ENCODE measurements at regions not wholly inside any gene's neighbourhood (a gene's known extent, or its start where the extent isn't known, plus 50 kb on each side); places are given as distances from the start of the nearest gene placed in this dataset.

DNA sequence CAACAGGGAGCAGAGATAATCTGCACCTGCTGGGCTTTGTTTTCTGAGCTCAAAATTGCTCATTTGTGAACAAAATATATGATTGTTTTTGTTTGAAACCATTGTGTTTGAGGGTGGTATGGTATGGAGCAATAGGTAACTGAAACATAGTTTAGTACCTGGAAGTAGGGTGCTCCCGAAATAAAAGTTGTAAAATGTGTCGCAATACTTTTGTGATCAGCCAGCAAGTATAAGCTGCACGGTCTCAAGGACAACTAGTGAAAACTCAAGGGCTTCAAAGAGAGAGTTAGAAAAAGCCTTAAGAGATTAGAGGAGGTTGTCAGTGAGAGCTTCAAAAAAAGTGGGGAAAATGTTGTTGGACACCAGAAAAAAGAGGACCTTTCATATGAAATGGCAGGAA is 579.8 kb upstream of the POU3F2 start:
- Histone ChIP-seq H3K9me3 (ENCODE audit: insufficient read depth, low read depth, low read length) (no peaks in the 10 kb centered on the region), H3F3A (ENCODE audit: low read depth) (no peaks in the 10 kb centered on the region), H3K4me2 (ENCODE audit: low read depth, low read length, poor library complexity, severe bottlenecking) (no peak overlapping the region), H3K4me1 (ENCODE audit: insufficient read depth, low read length, poor library complexity, severe bottlenecking) (no peaks in the 10 kb centered on the region), H3K79me2 (ENCODE audit: insufficient read depth, low read length) (no peaks in the 10 kb centered on the region), H3K27me3 (ENCODE audit: insufficient read depth, low read length, poor library complexity, severe bottlenecking) (no peaks in the 10 kb centered on the region), H3K9me2 (replicated peaks; ENCODE audit: low read depth, low read length) (no peaks in the 10 kb centered on the region), H3K9ac (ENCODE audit: low read depth, low read length, poor library complexity, severe bottlenecking) (no peak overlapping the region), H4K20me1 (ENCODE audit: insufficient read depth, low read length, poor library complexity, severe bottlenecking) (no peaks in the 10 kb centered on the region), H3K36me3 (ENCODE audit: insufficient read depth, low read length) (no peaks in the 10 kb centered on the region), H2AFZ (ENCODE audit: low read length) (no peak overlapping the region), H3K4me3 (ENCODE audit: low read length, poor library complexity, severe bottlenecking) (no peak overlapping the region)
- TF ChIP-seq CTCF (conservative IDR thresholded peaks at IDR 0.05; ENCODE audit: low read length) (no peak), EZH2phosphoT487 (IDR thresholded peaks at IDR 0.05; ENCODE audit: borderline replicate concordance) (no peak)

DNA sequence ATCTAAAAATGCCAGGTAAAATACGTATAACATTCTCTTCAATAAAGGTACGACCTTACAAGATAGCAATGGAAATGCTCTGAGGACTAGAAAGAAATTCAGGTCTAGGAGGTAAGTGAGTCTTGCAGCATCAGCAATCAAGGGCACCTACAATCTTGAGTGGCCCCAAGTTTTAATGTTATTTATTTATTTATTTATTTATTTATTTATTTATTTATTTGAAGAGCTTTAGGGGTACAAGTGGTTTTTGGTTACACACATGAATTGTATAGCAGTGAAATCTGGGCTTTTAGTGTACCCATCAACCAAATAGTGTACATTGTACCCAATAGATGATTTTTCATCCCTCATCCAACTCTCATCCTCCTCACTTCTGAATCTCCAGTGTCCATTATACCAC is 574.0 kb upstream of the POU3F2 start:
- Histone ChIP-seq H3K79me2 (ENCODE audit: insufficient read depth, low read length) (no peaks in the 10 kb centered on the region), H3K9ac (ENCODE audit: low read depth, low read length, poor library complexity, severe bottlenecking) (no peak overlapping the region), H3K4me3 (ENCODE audit: low read length, poor library complexity, severe bottlenecking) (no peak overlapping the region), H4K20me1 (ENCODE audit: insufficient read depth, low read length, poor library complexity, severe bottlenecking) (no peaks in the 10 kb centered on the region), H3K27me3 (ENCODE audit: insufficient read depth, low read length, poor library complexity, severe bottlenecking) (no peaks in the 10 kb centered on the region), H3K4me2 (ENCODE audit: low read depth, low read length, poor library complexity, severe bottlenecking) (no peak overlapping the region), H3K36me3 (ENCODE audit: insufficient read depth, low read length) (no peaks in the 10 kb centered on the region), H2AFZ (ENCODE audit: low read length) (no peak overlapping the region), H3F3A (ENCODE audit: low read depth) (no peaks in the 10 kb centered on the region), H3K9me2 (replicated peaks; ENCODE audit: low read depth, low read length) (no peaks in the 10 kb centered on the region), H3K4me1 (ENCODE audit: insufficient read depth, low read length, poor library complexity, severe bottlenecking) (no peaks in the 10 kb centered on the region), H3K9me3 (ENCODE audit: insufficient read depth, low read depth, low read length) (no peaks in the 10 kb centered on the region)
- TF ChIP-seq EZH2phosphoT487 (IDR thresholded peaks at IDR 0.05; ENCODE audit: borderline replicate concordance) (no peak), CTCF (conservative IDR thresholded peaks at IDR 0.05; ENCODE audit: low read length) (no peak)

- no peak overlapping the region for H3K9ac ChIP-seq (ENCODE audit: low read depth, low read length, poor library complexity, severe bottlenecking)
- H3K4me2 ChIP-seq (ENCODE audit: low read depth, low read length, poor library complexity, severe bottlenecking): no peak overlapping the region
- no peak overlapping the region for H2AFZ ChIP-seq (ENCODE audit: low read length)
- H3K9me3 ChIP-seq (ENCODE audit: insufficient read depth, low read depth, low read length): no peaks in the 10 kb centered on the region
- H4K20me1 ChIP-seq (ENCODE audit: insufficient read depth, low read length, poor library complexity, severe bottlenecking): no peaks in the 10 kb centered on the region
- TF ChIP-seq CTCF (conservative IDR thresholded peaks at IDR 0.05; ENCODE audit: low read length) (no peak), EZH2phosphoT487 (IDR thresholded peaks at IDR 0.05; ENCODE audit: borderline replicate concordance) (no peak)
- no peaks in the 10 kb centered on the region for H3F3A ChIP-seq (ENCODE audit: low read depth)
- no peaks in the 10 kb centered on the region for H3K79me2 ChIP-seq (ENCODE audit: insufficient read depth, low read length)
- no peaks in the 10 kb centered on the region for H3K4me1 ChIP-seq (ENCODE audit: insufficient read depth, low read length, poor library complexity, severe bottlenecking)
- no peaks in the 10 kb centered on the region for H3K36me3 ChIP-seq (ENCODE audit: insufficient read depth, low read length)
- H3K4me3 ChIP-seq (ENCODE audit: low read length, poor library complexity, severe bottlenecking): no peak overlapping the region
- no peaks in the 10 kb centered on the region for H3K27me3 ChIP-seq (ENCODE audit: insufficient read depth, low read length, poor library complexity, severe bottlenecking)
- no peaks in the 10 kb centered on the region for H3K9me2 ChIP-seq (replicated peaks; ENCODE audit: low read depth, low read length)
Observed at GRCh38 chr6:98272060-98272459, 562.3 kb upstream of the POU3F2 start.
